ENCODE measurements at regions not wholly inside any gene's neighbourhood (a gene's known extent, or its start where the extent isn't known, plus 50 kb on each side); places are given as distances from the start of the nearest gene placed in this dataset.

DNA sequence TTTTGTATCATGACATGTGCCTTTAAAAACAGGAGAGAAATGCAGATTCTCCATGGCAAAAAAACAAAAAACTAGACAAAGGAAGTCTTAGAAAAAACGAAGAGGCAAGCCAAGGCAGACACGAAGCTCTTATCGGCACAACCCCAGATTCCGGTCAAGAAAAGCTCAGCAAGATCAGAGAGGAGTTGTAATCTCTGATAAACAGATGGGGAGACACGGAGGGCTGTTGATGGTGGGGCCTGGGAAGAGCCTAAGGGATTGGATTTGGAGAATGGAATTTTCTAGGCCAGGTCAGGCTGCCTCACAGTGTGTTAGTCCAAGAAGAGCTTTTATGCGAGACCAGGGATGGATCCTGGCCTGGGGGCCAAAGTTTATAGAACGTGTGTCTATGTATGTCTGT lies 96.2 kb upstream of the AKT3 start:
- Histone ChIP-seq H3K4me1 (ENCODE audit: control insufficient read depth in 1 of 2, low read depth in 2 of 2) (no peaks in the 10 kb centered on the region), H3K27ac (no peak overlapping the region), H3K36me3 (no peaks in the 10 kb centered on the region), H3K9me3 (no peaks in the 10 kb centered on the region), H3K27me3 (replicated peaks; ENCODE audit: insufficient read depth) (no peaks in the 10 kb centered on the region), H3K4me3 (no peak overlapping the region)
- TF ChIP-seq CTCF (IDR thresholded peaks at IDR 0.05) = no peak
- ATAC-seq (ENCODE audit: insufficient number of reproducible peaks, low FRiP score, low read depth) = no peak
- DNase-seq (ENCODE audit: low spot score) = no peak

GRCh38 chr1:243945727-243946126 lies 95.7 kb upstream of the AKT3 start:
- no peak for DNase-seq (ENCODE audit: low spot score)
- Histone ChIP-seq H3K27ac (no peak overlapping the region), H3K27me3 (replicated peaks; ENCODE audit: insufficient read depth) (no peaks in the 10 kb centered on the region), H3K4me1 (ENCODE audit: control insufficient read depth in 1 of 2, low read depth in 2 of 2) (no peaks in the 10 kb centered on the region), H3K4me3 (no peak overlapping the region), H3K9me3 (no peaks in the 10 kb centered on the region), H3K36me3 (no peaks in the 10 kb centered on the region)
- ATAC-seq (ENCODE audit: insufficient number of reproducible peaks, low FRiP score, low read depth) = no peak
- no peak for TF ChIP-seq CTCF (IDR thresholded peaks at IDR 0.05)

DNA sequence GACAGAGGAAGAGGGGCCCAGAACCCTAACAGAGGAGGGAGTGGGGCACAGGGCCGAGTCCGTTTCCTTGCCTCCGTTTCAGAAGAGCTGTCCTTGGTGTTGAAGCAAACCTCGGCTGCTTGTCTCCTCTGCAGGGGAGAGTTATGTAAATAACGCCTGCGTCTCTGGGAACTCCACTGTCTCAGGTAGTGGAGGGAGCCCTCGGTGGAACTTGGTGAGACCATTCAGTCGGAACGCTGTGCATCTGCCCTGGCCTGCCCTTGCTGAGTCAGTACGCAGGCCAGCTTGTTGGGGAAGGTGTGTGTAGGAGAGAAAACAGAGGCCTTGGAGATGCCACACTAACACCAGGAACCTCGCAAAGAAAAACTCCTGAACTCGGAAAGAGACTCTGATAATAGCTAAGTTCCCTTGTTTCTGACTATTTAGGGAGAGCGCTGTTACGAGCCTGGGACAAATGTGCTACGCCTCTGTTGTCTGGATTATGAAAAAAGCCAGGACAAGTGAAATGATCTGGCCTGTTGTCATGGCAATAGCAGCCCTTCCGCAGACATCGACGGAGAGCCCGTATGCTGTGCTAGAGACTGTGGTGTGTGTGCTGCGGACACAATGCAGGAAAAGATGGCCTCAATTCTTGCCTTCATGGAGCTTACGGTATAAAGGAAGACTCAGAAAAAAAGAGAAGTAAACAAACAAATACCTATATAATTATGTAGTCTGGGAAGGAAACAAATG lies 94.6 kb upstream of the AKT3 start:
- Histone ChIP-seq H3K27ac (no peak overlapping the region), H3K27me3 (replicated peaks; ENCODE audit: insufficient read depth) (no peaks in the 10 kb centered on the region), H3K36me3 (no peaks in the 10 kb centered on the region), H3K4me3 (no peak overlapping the region), H3K4me1 (ENCODE audit: control insufficient read depth in 1 of 2, low read depth in 2 of 2) (no peaks in the 10 kb centered on the region), H3K9me3 (no peaks in the 10 kb centered on the region)
- DNase-seq (ENCODE audit: low spot score) (no peak), ATAC-seq (ENCODE audit: insufficient number of reproducible peaks, low FRiP score, low read depth) (no peak)
- no peak for TF ChIP-seq CTCF (IDR thresholded peaks at IDR 0.05)

DNA sequence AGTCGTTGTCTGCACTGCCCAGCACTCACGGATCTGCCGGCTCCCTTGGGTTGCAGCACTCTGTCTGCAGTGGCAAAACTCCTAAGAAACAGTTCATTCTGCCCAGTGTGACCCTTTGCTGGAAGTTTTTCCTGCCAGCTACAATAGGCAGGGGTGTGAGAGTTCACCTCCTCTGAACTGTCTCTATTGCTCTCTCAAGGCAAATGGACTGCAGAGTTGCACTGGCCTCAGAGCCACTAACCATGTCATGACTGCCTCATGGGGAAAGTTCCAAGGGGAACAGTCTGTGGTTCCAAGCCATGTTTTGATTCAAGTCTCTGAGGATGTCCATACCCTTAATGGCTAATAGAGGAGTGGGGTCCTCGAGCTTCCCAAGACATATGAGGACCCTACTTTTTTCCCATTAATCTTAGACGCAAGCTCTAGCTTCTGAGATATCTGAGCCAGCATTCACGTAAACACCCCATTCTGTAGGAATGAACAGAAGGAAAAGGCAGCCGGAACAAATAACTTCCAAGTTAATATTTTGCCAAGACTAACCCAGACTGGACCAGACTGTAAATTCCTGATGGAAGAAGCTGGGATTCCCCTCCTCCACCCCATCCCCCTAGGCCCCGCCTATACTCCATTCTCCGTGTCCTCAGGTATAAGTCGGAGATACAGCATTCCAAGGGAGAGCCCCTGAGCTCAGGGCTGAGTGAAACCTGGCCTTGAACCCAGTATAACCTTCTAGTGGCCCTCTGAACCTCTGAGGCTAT lies 93.8 kb upstream of the AKT3 start:
- Histone ChIP-seq H3K27me3 (replicated peaks; ENCODE audit: insufficient read depth) (no peaks in the 10 kb centered on the region), H3K27ac (no peak overlapping the region), H3K36me3 (no peaks in the 10 kb centered on the region), H3K4me3 (no peak overlapping the region), H3K4me1 (ENCODE audit: control insufficient read depth in 1 of 2, low read depth in 2 of 2) (no peaks in the 10 kb centered on the region), H3K9me3 (no peaks in the 10 kb centered on the region)
- TF ChIP-seq CTCF (IDR thresholded peaks at IDR 0.05) = no peak
- DNase-seq (ENCODE audit: low spot score) (no peak), ATAC-seq (ENCODE audit: insufficient number of reproducible peaks, low FRiP score, low read depth) (no peak)

DNA sequence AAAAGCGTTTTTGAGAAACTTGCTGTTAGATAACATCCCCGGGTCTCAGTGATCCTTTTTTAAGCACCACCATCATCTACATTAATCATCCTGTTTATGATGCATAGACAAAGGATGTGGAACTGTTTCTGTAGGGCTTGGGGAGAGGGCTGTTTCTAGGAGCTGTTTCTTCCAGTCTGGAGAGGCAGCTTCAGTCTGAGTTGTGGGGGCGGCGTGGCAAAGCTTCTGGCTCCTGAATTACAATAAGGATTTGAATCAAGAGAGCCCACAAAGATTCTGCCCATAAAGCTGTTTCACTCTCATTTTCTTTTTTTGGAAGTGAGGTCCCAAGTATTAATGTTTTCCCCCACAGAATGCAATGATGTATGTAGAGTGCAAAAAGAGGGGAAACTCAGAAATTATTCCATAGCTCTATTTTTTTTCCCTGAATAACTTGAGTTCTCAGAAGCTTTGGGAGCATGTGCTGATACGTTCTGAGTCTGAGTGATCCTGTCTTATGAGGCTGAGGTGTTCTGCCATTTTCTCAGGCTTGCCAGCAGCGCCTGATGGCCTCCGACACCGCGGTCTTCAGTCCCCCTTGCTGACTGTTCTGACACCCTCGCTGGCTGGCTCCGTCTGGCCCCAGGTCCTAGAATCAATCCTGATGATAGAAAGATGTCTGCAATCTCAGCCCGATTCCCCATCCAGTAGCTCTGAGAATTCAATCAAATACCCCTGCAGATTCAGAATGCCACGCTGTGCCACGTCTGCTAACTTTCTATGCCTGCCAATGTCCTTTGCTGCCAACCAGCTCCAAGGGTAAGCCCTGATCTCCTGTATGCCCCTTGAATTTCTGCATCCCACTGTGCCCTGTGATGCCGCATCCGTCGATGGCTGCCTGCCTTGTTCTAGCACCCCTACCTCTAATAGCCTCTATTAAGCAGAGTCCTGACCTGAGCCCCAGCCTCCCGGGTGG lies 92.4 kb upstream of the AKT3 start:
- ATAC-seq (ENCODE audit: insufficient number of reproducible peaks, low FRiP score, low read depth) (no peak), DNase-seq (ENCODE audit: low spot score) (no peak)
- no peaks in the 10 kb centered on the region for H3K9me3 ChIP-seq
- no peaks in the 10 kb centered on the region for H3K4me1 ChIP-seq (ENCODE audit: control insufficient read depth in 1 of 2, low read depth in 2 of 2)
- H3K27me3 ChIP-seq (replicated peaks; ENCODE audit: insufficient read depth) = no peaks in the 10 kb centered on the region
- TF ChIP-seq CTCF (IDR thresholded peaks at IDR 0.05) = no peak
- no peak overlapping the region for H3K4me3 ChIP-seq
- H3K36me3 ChIP-seq = no peaks in the 10 kb centered on the region
- H3K27ac ChIP-seq = no peak overlapping the region

Measured in thoracic aorta (tissue), 2 donors.